IPS-18c (cell line): ENCODE measurements at regions not wholly inside any gene's neighbourhood (a gene's known extent, or its start where the extent isn't known, plus 50 kb on each side); places are given as distances from the start of the nearest gene placed in this dataset.
"Not testable (repeated sequence)": the region's sequence is repeated elsewhere in the genome, so short reads cannot be mapped to it uniquely, and the experiment has no call there.

Source experiments
- H3K4me3 ChIP-seq: 2 replicates; pipeline ENCODE4 v1.7.0; 2013; ENCODE audit warnings: low read depth, mild to moderate bottlenecking, low read length, moderate library complexity; ENCODE audit not compliant: insufficient read depth
- H3K9me3 ChIP-seq: one replicate; pipeline ENCODE4 v1.6.1; 2013; ENCODE audit warnings: mild to moderate bottlenecking, low read length, moderate library complexity; ENCODE audit not compliant: control insufficient read depth, insufficient read depth

DNA sequence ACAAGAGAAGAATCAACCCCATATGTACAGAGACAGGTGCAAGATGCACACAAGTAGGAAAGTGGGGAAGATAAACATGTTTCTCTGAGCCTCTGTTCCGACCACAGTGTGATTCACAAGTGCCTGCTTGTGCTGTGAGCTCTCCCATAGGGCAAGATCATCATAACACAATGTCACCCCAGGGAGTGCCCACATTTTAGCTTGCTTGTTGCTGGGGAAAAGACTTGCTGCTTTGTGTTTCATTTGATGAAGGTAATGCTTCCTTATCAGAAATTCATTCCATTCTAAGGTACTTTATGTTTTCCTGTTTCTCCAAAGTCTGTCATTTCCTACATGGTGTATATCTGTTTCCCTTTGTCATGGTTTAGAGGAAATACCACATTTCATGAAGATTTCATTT, 304.5 kb upstream of the DIPK2B start:
- Histone ChIP-seq H3K4me3 (no peak overlapping the region), H3K9me3 (peaks cover 4% of the 10 kb centered on the region)

DNA sequence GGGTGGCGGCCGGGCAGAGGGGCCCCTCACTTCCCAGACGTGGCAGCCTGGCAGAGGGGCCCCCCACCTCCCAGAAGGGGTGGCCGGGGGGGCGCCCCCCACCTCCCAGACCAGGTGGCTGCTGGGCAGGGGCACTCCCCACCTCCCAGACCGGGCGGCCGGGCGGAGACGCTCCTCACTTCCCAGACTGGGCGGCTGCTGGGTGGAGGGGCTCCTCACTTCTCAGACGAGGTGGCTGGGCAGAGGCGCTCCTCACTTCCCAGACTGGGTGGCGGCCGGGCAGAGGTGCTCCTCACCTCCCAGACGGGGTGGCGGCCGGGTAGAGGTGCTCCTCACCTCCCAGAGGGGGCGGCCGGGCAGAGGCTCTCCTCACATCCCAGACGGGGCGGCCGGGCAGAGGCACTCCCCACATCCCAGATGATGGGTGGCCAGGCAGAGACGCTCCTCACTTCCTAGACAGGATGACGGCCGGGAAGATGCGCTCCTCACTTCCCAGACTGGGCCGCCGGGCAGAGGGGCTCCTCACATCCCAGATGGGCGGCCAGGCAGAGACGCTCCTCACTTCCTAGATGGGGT, 303.2 kb upstream of the DIPK2B start:
- H3K4me3 ChIP-seq, H3K9me3 ChIP-seq: not testable (repeated sequence)

DNA sequence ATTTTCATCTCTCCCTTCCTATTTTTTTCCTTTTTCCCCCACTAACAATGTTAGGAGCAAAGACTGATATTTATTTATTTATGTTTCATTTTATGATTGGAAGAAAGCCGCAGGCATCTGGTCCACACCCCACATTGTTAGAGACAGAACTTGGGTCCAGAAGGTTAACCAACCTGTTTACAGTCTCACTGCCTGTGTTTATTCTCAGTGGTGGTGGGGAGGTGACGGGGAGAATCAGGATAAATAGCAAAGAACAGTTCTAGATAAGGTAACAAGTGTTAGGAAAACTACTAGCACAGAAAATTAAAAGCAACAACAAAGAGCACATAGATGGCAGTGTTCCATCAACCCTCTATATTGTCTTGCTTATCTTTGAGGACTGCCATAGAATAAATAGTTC, 301.7 kb upstream of the DIPK2B start:
- H3K4me3 ChIP-seq: no peak overlapping the region
- peaks cover 8% of the 10 kb centered on the region for H3K9me3 ChIP-seq

DNA sequence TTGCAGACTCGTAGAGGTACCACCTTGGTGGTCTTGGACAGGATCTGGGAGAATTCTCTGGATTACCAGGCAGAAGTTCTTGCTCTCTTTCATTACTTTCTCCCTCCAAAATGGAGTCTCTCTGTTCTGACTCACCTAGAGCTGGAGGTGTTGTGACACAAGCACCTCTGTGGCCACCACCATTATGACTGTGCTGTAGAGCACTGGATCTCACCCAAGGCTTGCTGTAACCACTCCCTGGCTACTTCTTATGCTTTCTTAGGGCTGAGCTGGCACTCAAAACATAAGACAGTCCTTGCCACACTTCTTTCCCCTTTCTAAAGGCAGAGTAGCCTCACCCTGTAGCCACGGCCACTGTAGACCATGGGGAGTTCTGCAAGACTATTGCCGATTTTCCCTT, 296.6 kb upstream of the DIPK2B start:
- peaks cover 4% of the 10 kb centered on the region for H3K9me3 ChIP-seq
- no peak overlapping the region; the same call in 1 of the 2 replicates for H3K4me3 ChIP-seq

DNA sequence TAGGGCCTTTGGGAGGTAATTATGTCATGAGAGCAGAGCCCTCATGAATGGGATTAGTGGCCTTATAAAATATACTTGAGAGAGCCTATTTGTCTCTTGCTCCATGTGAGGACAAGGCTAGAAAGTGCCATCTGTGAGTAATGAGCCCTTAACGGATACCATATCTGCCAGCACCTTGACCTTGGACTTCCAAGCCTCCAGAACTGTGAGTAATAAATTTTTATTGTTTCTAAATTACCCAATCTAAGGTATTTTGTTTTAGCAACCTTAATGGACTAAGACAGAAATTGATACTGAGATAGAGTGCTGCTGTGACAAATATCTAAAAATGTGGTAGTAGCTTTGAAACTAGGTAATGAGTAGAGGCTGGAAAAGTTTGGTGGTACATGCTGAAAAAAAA, 285.0 kb upstream of the DIPK2B start:
- H3K4me3 ChIP-seq: no peak overlapping the region
- H3K9me3 ChIP-seq: peaks cover 2% of the 10 kb centered on the region

DNA sequence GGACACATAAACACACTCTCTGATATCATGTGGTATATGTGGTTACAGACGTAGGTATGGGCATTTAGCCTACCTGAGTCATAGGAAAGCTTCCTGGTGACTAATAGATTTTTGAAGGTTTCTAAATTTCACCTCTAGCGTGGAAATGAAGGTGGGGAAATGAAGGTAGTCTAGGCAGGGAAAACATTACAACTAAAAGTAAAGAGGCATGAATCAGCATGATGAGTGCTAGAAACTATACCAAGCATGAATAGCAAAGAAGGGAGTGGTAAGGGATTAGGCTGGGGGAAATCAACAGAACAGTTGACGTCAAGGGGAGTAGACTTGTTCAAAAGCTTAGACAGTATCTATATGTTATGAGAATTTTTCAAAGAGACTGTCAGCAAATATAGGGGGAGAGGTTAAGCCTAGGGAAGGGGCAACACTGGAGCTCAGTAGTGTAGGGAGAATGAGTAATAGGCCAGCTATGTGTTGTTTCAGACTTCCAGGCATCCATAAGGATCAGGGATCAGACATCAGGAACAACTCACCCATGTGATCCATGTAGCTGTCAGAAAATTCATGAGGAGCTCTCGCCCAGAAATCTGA, 279.3 kb upstream of the DIPK2B start:
- no peak overlapping the region for H3K4me3 ChIP-seq
- H3K9me3 ChIP-seq: peaks cover 3% of the 10 kb centered on the region

DNA sequence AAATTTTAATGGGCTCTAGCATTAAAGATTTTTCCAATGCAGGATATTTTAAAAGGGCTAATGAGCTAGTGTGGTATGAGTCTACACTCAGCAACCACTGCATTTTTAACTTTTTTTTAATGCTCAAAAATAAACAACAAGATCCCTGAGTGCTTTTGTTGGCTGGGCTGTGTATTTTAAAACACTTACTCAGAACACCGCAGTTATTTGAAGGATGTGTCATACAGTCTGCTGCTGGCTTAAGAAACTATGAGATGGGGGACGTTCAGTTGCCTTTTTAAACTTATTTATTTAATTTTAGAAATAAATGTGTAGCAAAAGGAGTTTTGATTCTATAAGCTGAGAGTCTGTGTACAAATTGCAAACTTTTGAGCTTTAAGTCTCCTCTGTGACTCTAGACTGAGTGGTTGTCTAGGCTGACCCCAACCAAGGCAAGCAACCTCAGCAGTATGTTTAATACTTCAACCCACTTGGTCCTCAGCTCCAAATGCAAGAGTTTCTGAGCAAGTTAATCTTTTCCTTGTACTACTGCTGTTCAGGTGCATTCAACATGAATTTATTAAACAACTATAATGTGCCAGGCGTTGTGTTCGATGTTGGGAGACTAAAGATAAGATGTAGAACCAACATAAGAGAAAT, 278.6 kb upstream of the DIPK2B start:
- H3K4me3 ChIP-seq: no peak overlapping the region

DNA sequence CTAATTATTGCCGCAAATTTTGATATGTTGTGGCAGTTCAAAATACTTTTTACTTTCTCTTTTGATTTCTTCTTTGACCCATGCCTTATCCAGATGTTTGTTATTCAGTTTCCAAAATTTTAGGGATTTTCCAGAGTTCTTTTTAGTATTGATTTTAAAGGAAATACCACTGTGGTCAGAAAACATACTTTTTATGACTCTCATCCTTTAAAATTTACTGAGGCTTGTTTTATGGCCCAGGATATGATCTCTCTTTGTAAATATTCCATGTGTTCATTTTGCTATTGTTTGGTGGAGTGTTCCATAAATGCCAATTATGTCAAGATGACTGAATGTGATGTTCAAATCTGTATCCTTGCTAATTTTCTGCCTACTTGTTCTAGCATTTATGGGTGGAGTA, 272.3 kb upstream of the DIPK2B start:
- peaks cover 11% of the 10 kb centered on the region for H3K9me3 ChIP-seq
- H3K4me3 ChIP-seq: no peak overlapping the region

More for the DNA sequence above, 278.6 kb upstream of the DIPK2B start:
- peaks cover 3% of the 10 kb centered on the region for H3K9me3 ChIP-seq

DNA sequence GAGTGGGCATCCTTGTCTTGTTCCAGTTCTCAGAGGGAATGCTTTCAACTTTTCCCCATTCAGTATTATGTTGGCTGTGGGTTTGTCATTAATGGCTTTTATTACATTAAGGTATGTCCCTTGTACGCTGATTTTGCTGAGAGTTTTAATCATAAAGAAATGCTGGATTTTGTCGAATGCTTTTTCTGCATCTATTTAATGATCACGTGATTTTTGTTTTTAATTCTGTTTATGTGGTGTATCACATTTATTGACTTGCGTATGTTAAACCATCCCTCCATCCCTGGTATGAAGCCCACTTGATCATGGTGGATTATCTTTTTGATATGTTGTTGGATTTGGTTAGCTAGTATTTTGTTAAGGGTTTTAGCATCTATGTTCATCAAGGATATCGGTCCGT, 266.9 kb upstream of the DIPK2B start:
- H3K9me3 ChIP-seq: peaks cover 14% of the 10 kb centered on the region
- not testable (repeated sequence) for H3K4me3 ChIP-seq

DNA sequence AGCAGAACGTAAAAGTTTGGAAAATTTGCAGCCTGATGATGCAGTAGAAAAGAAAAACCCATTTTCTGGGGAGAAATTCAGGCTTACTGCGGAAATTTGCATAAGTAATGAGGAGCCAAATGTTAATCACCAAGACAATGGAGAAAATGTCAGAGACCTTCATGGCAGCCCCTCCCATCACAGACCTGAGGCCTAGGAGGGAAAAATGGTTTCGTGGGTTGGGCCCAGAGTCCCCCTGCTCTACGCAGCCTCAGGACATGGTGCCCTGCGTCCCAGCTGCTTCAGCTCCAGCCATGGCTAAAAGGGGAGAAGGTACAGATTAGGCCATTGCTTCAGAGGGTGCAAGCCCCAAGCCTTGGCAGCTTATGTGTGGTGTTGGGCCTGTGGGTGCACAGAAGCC, 255.1 kb upstream of the DIPK2B start:
- not testable (repeated sequence) for H3K4me3 ChIP-seq, H3K9me3 ChIP-seq

DNA sequence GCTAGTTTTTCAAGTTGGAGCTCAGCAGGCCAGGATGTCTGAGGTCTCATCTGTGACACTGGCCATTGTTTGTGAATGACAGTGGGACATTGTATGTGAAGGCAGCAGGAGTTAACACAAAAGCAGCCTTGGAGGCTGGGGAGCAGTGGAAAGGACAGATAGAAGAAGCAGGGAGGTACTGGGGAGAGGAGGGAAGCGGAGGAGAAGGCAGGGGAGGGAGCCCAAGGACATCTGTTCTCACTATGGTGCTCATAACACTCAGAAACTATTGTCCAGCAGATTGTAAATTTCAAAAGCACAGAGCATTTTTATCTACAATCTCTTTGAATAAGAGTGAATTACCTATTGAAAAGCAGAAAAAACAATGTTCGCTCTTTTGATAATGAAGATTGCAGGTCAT, 253.6 kb upstream of the DIPK2B start:
- Histone ChIP-seq H3K9me3 (peaks cover 5% of the 10 kb centered on the region), H3K4me3 (peak overlapping the region; percentile 5; the same call in 1 of the 2 replicates)

DNA sequence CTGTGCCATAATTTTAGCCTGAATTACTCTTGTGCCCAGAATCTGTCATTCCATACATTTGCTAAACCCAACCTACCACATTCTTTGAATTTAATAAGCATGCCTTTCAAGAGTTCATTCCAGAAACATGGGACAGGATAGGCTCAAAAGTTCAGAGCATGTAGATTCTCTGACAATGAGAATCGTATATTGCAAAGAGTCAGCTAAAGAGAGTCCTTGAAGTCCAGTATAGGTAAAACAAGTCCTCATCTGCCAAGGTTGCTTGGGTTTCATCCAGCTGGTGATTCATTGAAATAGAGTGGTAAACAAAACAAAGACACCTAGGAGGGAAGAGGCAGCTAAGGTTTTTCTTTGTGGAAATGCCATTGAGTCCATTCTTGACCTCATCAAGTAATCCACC, 249.3 kb upstream of the DIPK2B start:
- Histone ChIP-seq H3K4me3 (no peak overlapping the region), H3K9me3 (peaks cover 9% of the 10 kb centered on the region)

DNA sequence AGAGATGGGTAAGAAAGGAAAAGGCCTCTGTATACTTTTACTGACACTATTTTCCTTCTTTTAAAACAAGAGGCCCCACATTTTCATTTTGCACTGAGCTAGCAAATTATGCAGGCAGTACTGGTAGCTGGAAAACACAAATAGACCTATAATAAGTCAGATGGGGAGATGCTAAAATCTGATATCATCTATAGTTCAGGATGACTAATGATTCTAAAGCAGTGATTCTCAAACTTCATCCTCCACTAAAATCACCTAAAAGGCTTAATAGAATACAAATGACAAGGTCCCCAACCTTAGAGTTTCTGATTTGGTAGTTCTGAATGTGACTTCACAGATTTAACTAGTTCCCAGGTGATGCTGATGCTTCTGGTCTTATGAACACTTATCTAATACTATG, 247.3 kb upstream of the DIPK2B start:
- H3K4me3 ChIP-seq: no peak overlapping the region
- peaks cover 6% of the 10 kb centered on the region for H3K9me3 ChIP-seq

DNA sequence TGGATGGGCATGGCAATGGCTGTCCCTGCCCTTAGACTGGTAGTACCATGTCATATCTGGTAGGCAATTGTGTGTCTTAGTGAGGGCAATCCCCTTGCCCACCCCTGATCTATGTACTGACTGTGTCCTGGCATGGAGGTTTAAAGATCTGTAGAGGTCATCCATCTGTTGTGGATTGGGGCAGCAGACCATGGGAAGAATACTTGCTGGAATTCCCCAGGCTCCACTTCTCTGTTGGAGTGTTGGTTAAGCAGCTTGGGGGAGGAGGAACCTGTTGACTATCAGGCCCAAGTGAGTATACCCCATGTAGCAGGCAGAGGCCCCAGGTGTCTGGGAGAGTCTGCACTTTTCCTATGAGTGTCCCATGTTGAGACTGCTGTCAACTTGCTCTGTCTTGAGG, 246.7 kb upstream of the DIPK2B start:
- peaks cover 6% of the 10 kb centered on the region for H3K9me3 ChIP-seq
- H3K4me3 ChIP-seq: peak overlapping the region; percentile 17; the same call in 1 of the 2 replicates

DNA sequence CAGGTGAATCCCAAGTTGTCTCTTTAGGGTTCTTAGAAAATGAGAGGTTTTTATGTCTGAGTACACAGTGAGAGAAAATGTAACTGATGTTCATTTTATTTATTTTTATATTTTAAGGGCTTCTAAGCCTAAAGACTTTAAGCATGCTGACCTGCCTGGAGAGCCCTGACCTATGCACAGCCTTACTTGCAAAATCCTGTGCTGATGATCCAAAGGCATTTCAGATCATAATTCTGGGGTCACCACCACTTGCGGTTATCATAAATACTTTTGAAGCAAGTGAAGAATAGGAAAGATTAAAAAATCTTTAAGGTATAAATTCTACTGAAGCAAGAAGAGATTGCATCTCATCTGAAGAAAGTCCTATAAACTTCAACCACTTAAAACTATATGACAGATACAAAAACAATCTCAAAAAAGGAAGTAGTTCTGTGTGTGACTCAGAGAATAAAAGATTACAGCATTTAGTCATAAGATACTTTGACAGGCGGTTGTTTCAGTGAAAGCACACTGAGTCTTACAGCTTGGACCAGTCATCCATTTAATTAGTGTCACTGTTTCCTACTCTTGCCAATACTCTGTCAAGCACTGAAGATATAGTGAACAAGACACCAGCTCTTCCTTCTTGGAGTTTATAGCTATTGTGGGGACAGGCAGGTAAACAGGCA, 245.2 kb upstream of the DIPK2B start:
- H3K9me3 ChIP-seq: peaks cover 6% of the 10 kb centered on the region
- no peak overlapping the region for H3K4me3 ChIP-seq

DNA sequence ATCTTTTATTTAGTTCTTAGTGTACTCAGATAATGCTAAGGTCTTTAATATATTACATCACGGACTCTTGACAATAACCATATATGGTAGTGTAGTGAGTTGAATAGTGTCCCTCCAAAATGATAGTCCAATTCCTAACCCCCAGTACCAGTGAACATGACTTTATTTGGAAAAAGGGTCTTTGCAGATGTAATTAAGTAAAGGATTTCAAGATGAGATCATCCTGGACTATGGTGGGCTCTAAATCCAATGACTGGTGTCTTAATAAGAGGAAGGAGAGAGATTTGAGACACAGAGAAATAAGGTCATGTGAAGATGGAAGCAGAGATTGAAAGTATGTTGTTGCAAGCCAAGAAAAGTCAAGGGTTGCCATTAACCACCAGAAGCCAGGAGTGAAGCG, 236.5 kb upstream of the DIPK2B start:
- H3K4me3 ChIP-seq: no peak overlapping the region
- peaks cover 8% of the 10 kb centered on the region for H3K9me3 ChIP-seq

DNA sequence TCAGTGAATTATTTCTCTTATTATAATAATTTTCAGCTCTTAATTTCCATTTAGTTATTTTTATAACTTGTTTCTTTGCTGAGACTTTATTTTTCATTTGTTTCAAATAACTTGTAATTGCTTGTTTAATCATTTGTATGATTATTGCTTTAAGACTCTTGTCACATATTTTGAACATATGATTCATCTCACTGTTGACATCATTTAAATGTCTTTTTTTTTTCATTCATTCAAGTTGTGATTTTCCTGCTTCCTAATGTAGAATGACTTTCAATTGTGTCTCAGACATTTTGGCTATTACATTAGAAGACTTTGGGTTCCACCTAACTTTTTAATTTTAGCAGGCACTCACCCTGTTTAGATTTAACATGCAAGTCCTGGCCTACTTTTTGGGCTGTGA, 234.8 kb upstream of the DIPK2B start:
- Histone ChIP-seq H3K4me3 (no peak overlapping the region), H3K9me3 (peaks cover 8% of the 10 kb centered on the region)

DNA sequence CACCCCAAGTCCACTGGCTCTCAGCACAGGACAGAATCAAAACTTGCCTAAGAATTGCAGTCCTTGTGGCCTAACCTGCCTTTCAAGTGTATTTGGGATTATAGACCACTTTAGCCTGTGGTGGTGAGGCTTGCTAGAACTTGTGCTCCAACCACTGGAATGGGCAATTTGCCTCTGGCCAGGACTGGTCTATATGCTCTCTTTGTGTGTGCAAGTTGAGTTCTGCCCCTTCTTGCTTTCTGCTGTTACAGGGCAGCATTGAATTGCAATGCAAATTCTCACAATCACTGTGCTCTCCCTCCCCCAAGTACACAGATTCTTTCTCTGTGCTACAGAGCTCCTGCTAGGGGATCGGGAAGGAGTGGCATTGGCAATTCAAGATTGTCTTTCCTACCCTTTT, 233.6 kb upstream of the DIPK2B start:
- Histone ChIP-seq H3K4me3 (no peak overlapping the region), H3K9me3 (peaks cover 8% of the 10 kb centered on the region)
